ENCODE measurements at regions not wholly inside any gene's neighbourhood (a gene's known extent, or its start where the extent isn't known, plus 50 kb on each side); places are given as distances from the start of the nearest gene placed in this dataset.

DNA sequence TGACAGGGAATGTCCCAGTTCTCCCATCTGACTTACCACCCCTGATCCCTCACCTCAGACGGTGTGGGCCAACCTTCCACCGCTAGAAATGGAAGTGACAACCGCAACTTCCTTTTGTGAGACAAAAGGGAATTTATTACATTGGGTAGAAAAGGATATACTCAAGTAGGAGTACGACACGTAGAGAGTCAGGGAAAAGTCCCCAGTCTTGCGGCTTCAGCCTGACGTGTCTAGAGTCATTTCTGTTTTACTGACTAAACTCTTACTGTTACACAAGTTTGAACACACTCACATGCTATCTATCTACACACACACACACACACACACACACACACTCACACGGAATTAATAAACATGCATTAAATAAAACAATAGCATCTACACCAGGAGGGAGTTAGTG, 178.9 kb downstream of the COPRS start:
- Histone ChIP-seq H3K79me2 (no peaks in the 10 kb centered on the region), H3K27ac (no peak overlapping the region), H3K4me1 (ENCODE audit: insufficient read depth) (no peaks in the 10 kb centered on the region), H3K27me3 (no peaks in the 10 kb centered on the region), H3K36me3 (replicated peaks; ENCODE audit: insufficient read depth, low read depth) (no peaks in the 10 kb centered on the region), H3K4me3 (no peak overlapping the region), H3K4me2 (no peak overlapping the region), H4K20me1 (ENCODE audit: insufficient read depth, poor library complexity, severe bottlenecking) (no peaks in the 10 kb centered on the region), H3K9me3 (ENCODE audit: low read depth) (no peaks in the 10 kb centered on the region), H2AFZ (no peak overlapping the region), H3K9me2 (replicated peaks; ENCODE audit: insufficient read depth) (no peaks in the 10 kb centered on the region)
- WGBS (ENCODE audit: low lambda C conversion rate, missing lambda C conversion rate) = 82% methylated on average over 8 of the region's 8 CpGs
- no peak for DNase-seq (ENCODE audit: low spot score)
- TF ChIP-seq EZH2 (IDR thresholded peaks at IDR 0.05; ENCODE audit: borderline replicate concordance) = no peak

DNA sequence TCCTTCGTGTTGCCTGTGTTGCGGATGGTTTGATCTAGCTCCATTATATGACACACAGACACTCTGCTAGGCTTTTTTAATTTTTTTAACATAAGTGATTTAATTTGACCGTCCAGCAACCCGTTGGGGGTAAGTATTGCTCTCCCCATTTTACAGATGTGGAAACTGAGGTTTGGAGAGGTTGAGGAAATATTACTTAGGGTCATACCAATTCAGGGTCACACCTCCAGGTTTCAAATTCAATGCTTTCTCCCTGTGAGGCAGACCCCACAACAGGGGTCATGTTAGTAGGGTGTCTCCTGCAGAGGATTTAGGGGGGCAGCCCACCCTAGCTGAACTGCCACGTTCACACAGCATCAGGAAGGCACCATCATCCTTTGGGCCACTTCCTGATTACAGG, 179.4 kb downstream of the COPRS start:
- no peak for DNase-seq (ENCODE audit: low spot score)
- no peaks in the 10 kb centered on the region for H3K27me3 ChIP-seq
- no peaks in the 10 kb centered on the region for H3K9me2 ChIP-seq (replicated peaks; ENCODE audit: insufficient read depth)
- WGBS (ENCODE audit: low lambda C conversion rate, missing lambda C conversion rate) = 96% methylated on average over 5 of the region's 5 CpGs
- no peak overlapping the region for H3K27ac ChIP-seq
- H2AFZ ChIP-seq = no peak overlapping the region
- no peaks in the 10 kb centered on the region for H3K79me2 ChIP-seq
- no peak for TF ChIP-seq EZH2phosphoT487 (IDR thresholded peaks at IDR 0.05; ENCODE audit: low read depth, severe bottlenecking, unreplicated experiment)
- H4K20me1 ChIP-seq (ENCODE audit: insufficient read depth, poor library complexity, severe bottlenecking) = no peaks in the 10 kb centered on the region
- H3K4me3 ChIP-seq = no peak overlapping the region
- no peaks in the 10 kb centered on the region for H3K36me3 ChIP-seq (replicated peaks; ENCODE audit: insufficient read depth, low read depth)
- H3K4me2 ChIP-seq = no peak overlapping the region
- no peaks in the 10 kb centered on the region for H3K9me3 ChIP-seq (ENCODE audit: low read depth)
- no peaks in the 10 kb centered on the region for H3K4me1 ChIP-seq (ENCODE audit: insufficient read depth)

DNA sequence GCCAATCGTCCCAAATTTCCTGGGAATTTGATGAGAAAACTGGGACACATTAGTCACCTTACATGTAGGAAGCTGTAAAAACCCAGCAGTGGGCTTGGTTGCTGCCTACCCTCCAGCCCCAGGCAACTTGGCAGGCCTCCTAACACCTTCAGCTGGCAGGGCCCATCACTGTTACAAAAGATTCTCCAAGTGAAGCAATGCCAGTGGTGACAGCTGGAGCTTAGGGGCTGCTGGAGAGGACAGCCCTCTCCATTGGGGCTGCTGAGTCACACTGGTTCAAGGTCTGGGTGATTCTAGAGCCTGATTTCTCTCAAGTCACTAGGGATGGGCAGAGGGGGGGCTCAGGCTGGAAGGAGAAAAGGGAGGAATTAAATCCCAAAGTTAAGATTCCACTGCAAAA, 180.6 kb downstream of the COPRS start:
- H3K27ac ChIP-seq = no peak overlapping the region
- H4K20me1 ChIP-seq (ENCODE audit: insufficient read depth, poor library complexity, severe bottlenecking) = no peaks in the 10 kb centered on the region
- H3K36me3 ChIP-seq (replicated peaks; ENCODE audit: insufficient read depth, low read depth) = no peaks in the 10 kb centered on the region
- H3K79me2 ChIP-seq = no peaks in the 10 kb centered on the region
- no peaks in the 10 kb centered on the region for H3K27me3 ChIP-seq
- no peak overlapping the region for H3K4me2 ChIP-seq
- DNase-seq (ENCODE audit: low spot score) = no peak
- H2AFZ ChIP-seq = no peak overlapping the region
- no peaks in the 10 kb centered on the region for H3K9me2 ChIP-seq (replicated peaks; ENCODE audit: insufficient read depth)
- WGBS (ENCODE audit: low lambda C conversion rate, missing lambda C conversion rate) = 92% methylated on average over 1 of the region's 1 CpG
- H3K9me3 ChIP-seq (ENCODE audit: low read depth) = no peaks in the 10 kb centered on the region
- no peak overlapping the region for H3K4me3 ChIP-seq
- TF ChIP-seq, protein P1, sequence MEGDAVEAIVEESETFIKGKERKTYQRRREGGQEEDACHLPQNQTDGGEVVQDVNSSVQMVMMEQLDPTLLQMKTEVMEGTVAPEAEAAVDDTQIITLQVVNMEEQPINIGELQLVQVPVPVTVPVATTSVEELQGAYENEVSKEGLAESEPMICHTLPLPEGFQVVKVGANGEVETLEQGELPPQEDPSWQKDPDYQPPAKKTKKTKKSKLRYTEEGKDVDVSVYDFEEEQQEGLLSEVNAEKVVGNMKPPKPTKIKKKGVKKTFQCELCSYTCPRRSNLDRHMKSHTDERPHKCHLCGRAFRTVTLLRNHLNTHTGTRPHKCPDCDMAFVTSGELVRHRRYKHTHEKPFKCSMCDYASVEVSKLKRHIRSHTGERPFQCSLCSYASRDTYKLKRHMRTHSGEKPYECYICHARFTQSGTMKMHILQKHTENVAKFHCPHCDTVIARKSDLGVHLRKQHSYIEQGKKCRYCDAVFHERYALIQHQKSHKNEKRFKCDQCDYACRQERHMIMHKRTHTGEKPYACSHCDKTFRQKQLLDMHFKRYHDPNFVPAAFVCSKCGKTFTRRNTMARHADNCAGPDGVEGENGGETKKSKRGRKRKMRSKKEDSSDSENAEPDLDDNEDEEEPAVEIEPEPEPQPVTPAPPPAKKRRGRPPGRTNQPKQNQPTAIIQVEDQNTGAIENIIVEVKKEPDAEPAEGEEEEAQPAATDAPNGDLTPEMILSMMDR (IDR thresholded peaks at IDR 0.05; ENCODE audit: poor library complexity) = no peak
- no peak for TF ChIP-seq EZH2 (IDR thresholded peaks at IDR 0.05; ENCODE audit: borderline replicate concordance)
- no peak for TF ChIP-seq EZH2phosphoT487 (IDR thresholded peaks at IDR 0.05; ENCODE audit: low read depth, severe bottlenecking, unreplicated experiment)
- H3K4me1 ChIP-seq (ENCODE audit: insufficient read depth) = no peaks in the 10 kb centered on the region

DNA sequence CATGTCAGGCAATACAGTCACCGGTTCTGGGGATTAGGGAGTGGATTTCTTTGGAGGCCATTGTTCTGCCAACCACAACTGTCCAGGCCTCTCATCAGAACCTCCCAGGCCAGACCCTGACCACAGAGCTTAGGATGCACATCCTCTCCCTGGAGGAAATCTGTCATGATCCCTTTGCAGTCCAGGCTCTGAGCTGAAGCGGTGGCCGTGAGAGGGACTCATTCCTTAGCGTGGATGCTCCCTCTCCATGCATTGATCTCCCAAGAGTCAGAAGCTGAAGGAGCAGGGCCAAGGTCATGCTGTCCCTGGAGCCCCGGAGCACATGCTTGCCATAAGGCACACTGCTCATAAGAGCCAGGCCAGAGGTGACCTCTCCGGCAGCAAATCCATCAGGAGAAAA, 181.4 kb downstream of the COPRS start:
- Histone ChIP-seq H3K36me3 (replicated peaks; ENCODE audit: insufficient read depth, low read depth) (no peaks in the 10 kb centered on the region), H3K4me3 (no peak overlapping the region), H3K9me2 (replicated peaks; ENCODE audit: insufficient read depth) (no peaks in the 10 kb centered on the region), H2AFZ (no peak overlapping the region), H3K9me3 (ENCODE audit: low read depth) (no peaks in the 10 kb centered on the region), H3K27me3 (no peaks in the 10 kb centered on the region), H3K4me1 (ENCODE audit: insufficient read depth) (no peaks in the 10 kb centered on the region), H3K79me2 (no peaks in the 10 kb centered on the region), H3K4me2 (no peak overlapping the region), H4K20me1 (ENCODE audit: insufficient read depth, poor library complexity, severe bottlenecking) (no peaks in the 10 kb centered on the region), H3K27ac (no peak overlapping the region)
- WGBS (ENCODE audit: low lambda C conversion rate, missing lambda C conversion rate) = 93% methylated on average over 6 of the region's 6 CpGs
- TF ChIP-seq EZH2 (IDR thresholded peaks at IDR 0.05; ENCODE audit: borderline replicate concordance) = no peak
- TF ChIP-seq, protein P1 (IDR thresholded peaks at IDR 0.05; ENCODE audit: poor library complexity) = no peak
- TF ChIP-seq EZH2phosphoT487 (IDR thresholded peaks at IDR 0.05; ENCODE audit: low read depth, severe bottlenecking, unreplicated experiment) = no peak
- no peak for DNase-seq (ENCODE audit: low spot score)

Measured in hepatocyte (in vitro differentiated cells).